ENCODE measurements at regions not wholly inside any gene's neighbourhood (a gene's known extent, or its start where the extent isn't known, plus 50 kb on each side); places are given as distances from the start of the nearest gene placed in this dataset.

GRCh38 chr12:127145929-127146789 is 1120.8 kb upstream of the TMEM132C start:
- TF ChIP-seq TCF7 (CRISPR knock-in tag; IDR thresholded peaks at IDR 0.05; ENCODE audit: low read depth) (no peak), MAX (CRISPR knock-in tag; IDR thresholded peaks at IDR 0.05) (no peak), ATF6 (CRISPR knock-in tag; IDR thresholded peaks at IDR 0.05) (no peak), CTCF (IDR thresholded peaks at IDR 0.05) (no peak), GRHL2 (CRISPR knock-in tag; IDR thresholded peaks at IDR 0.05; ENCODE audit: insufficient replicate concordance, severe bottlenecking) (no peak), ZNF232 (CRISPR knock-in tag; IDR thresholded peaks at IDR 0.05) (no peak), E2F4 (CRISPR knock-in tag; IDR thresholded peaks at IDR 0.05; ENCODE audit: borderline replicate concordance, low read depth) (no peak), TEAD4 (CRISPR knock-in tag; IDR thresholded peaks at IDR 0.05) (no peak), FOXP1 (CRISPR knock-in tag; IDR thresholded peaks at IDR 0.05; ENCODE audit: borderline replicate concordance) (no peak), KAT7 (CRISPR knock-in tag; IDR thresholded peaks at IDR 0.05; ENCODE audit: borderline replicate concordance) (no peak), CREB1 (CRISPR knock-in tag; IDR thresholded peaks at IDR 0.05) (no peak), JUN (CRISPR knock-in tag; IDR thresholded peaks at IDR 0.05) (no peak)
